Cardiac muscle cell (in vitro differentiated cells and primary cell): ENCODE measurements at regions not wholly inside any gene's neighbourhood (a gene's known extent, or its start where the extent isn't known, plus 50 kb on each side); places are given as distances from the start of the nearest gene placed in this dataset.

Experiments used
- DNase-seq, 2 donors: peaks; one replicate each; pipeline versions ENCODE4 v3.0.0 to v3.0.0-alpha.2; 2010 to 2017; ENCODE audit warnings: low read depth in 1 of 2, low spot score in 1 of 2
- H3K27ac ChIP-seq: fragments of 200-600 bp; sonication (generic); 2 replicates; pipeline ENCODE4 v1.5.1; 2016
- H3K27me3 ChIP-seq: fragments of 200-600 bp; sonication (generic); 2 replicates; pipeline ENCODE4 v1.6.0; 2016; ENCODE audit warnings: control low read depth
- H3K36me3 ChIP-seq: fragments of 200-600 bp; sonication (generic); 2 replicates; pipeline ENCODE4 v1.5.1; 2016; ENCODE audit warnings: control low read depth
- H3K4me1 ChIP-seq: fragments of 200-600 bp; sonication (generic); 2 replicates; pipeline ENCODE4 v1.8.1; 2017; ENCODE audit warnings: low read depth, mild to moderate bottlenecking, mixed run types
- H3K4me3 ChIP-seq: fragments of 200-600 bp; sonication (generic); 2 replicates; pipeline ENCODE4 v1.5.1; 2016; ENCODE audit warnings: mild to moderate bottlenecking
- H3K9me3 ChIP-seq: fragments of 200-600 bp; sonication (generic); 2 replicates; pipeline ENCODE4 v1.5.1; 2017; ENCODE audit warnings: low read depth, mild to moderate bottlenecking, control low read depth
- CTCF ChIP-seq: IDR thresholded peaks from 2 replicates; pipeline ENCODE4 v1.5.1; 2012; ENCODE audit warnings: low read depth, mild to moderate bottlenecking, low read length

- Histone ChIP-seq H3K4me3 (no peak overlapping the region), H3K4me1 (peaks cover 14% of the 10 kb centered on the region), H3K36me3 (no peaks in the 10 kb centered on the region), H3K27ac (no peak overlapping the region), H3K27me3 (no peaks in the 10 kb centered on the region), H3K9me3 (no peaks in the 10 kb centered on the region)
- peak; percentile 61 to 85 for DNase-seq
- peak; percentile 59 for TF ChIP-seq CTCF
Observed at GRCh38 chr7:7103343-7104313, 78.7 kb upstream of the C1GALT1 start.

- TF ChIP-seq CTCF, result no peak
- no peaks in the 10 kb centered on the region for H3K36me3 ChIP-seq
- no peaks in the 10 kb centered on the region for H3K27me3 ChIP-seq
- peaks cover 11% of the 10 kb centered on the region for H3K4me1 ChIP-seq
- peak in 1 of 2 donors; percentile 33 for DNase-seq
- no peaks in the 10 kb centered on the region for H3K9me3 ChIP-seq
- no peak overlapping the region for H3K4me3 ChIP-seq
- no peak overlapping the region for H3K27ac ChIP-seq
Observed at GRCh38 chr7:7104314-7104698, 78.0 kb upstream of the C1GALT1 start.

GRCh38 chr7:7104971-7105370 is 77.4 kb upstream of the C1GALT1 start:
- TF ChIP-seq CTCF, result no peak

GRCh38 chr7:7105800-7106582 is 76.4 kb upstream of the C1GALT1 start:
- no peak overlapping the region for H3K4me3 ChIP-seq
- H3K9me3 ChIP-seq, result no peaks in the 10 kb centered on the region

More at GRCh38 chr7:7104971-7105370, 77.4 kb upstream of the C1GALT1 start:
- DNase-seq, result no peak
- no peaks in the 10 kb centered on the region for H3K27me3 ChIP-seq
- H3K36me3 ChIP-seq, result no peaks in the 10 kb centered on the region
- no peaks in the 10 kb centered on the region for H3K9me3 ChIP-seq
- peaks cover 5% of the 10 kb centered on the region for H3K4me1 ChIP-seq
- no peak overlapping the region for H3K4me3 ChIP-seq
- no peak overlapping the region for H3K27ac ChIP-seq

GRCh38 chr7:7108931-7109330 is 73.4 kb upstream of the C1GALT1 start:
- no peak for TF ChIP-seq CTCF
- H3K4me1 ChIP-seq, result no peaks in the 10 kb centered on the region
- no peaks in the 10 kb centered on the region for H3K9me3 ChIP-seq
- no peak overlapping the region for H3K4me3 ChIP-seq
- DNase-seq, result no peak
- no peaks in the 10 kb centered on the region for H3K27me3 ChIP-seq
- no peaks in the 10 kb centered on the region for H3K36me3 ChIP-seq
- no peak overlapping the region for H3K27ac ChIP-seq

More at GRCh38 chr7:7105800-7106582, 76.4 kb upstream of the C1GALT1 start:
- Histone ChIP-seq H3K27me3 (no peaks in the 10 kb centered on the region), H3K4me1 (no peaks in the 10 kb centered on the region), H3K36me3 (no peaks in the 10 kb centered on the region), H3K27ac (no peak overlapping the region)
- no peak for TF ChIP-seq CTCF
- DNase-seq, result no peak
